ENCODE measurements at regions not wholly inside any gene's neighbourhood (a gene's known extent, or its start where the extent isn't known, plus 50 kb on each side); places are given as distances from the start of the nearest gene placed in this dataset.

DNA sequence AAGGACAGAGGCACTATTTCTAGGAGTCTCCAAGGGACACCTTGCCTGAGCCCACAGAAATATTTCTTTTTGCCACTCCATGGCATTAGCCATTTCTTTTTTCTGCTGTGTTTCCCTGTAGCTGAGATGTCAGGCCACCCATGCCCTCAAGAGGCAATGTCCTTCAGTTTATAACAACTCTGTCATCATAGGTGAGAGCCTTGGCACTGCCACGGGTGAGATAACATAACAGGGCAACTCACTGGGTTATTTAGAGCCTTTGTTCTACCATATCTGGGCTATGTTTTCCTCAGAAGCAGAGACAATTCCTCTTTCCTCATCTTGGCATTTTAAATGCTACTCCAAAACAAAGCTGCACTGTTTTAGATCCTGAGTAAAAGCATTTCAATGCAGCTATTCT, 99.9 kb upstream of the MAOA start:
- no peaks in the 10 kb centered on the region for H3K36me3 ChIP-seq (ENCODE audit: control insufficient read depth, insufficient read depth, low read length)
- H3K27ac ChIP-seq (ENCODE audit: low read length), result no peak overlapping the region
- DNase-seq, result no peak
- no peaks in the 10 kb centered on the region for H3K9me3 ChIP-seq (replicated peaks; ENCODE audit: control insufficient read depth, low read depth, low read length)
- WGBS (ENCODE audit: insufficient coverage), result 50% methylated on average over 1 of the region's 1 CpG
- peaks cover 19% of the 10 kb centered on the region for H3K27me3 ChIP-seq (ENCODE audit: control insufficient read depth, insufficient read depth, low read length)
- no peaks in the 10 kb centered on the region for H3K4me1 ChIP-seq (ENCODE audit: control insufficient read depth, insufficient read depth, low read length)
- H3K4me3 ChIP-seq (ENCODE audit: low read length), result no peak overlapping the region

DNA sequence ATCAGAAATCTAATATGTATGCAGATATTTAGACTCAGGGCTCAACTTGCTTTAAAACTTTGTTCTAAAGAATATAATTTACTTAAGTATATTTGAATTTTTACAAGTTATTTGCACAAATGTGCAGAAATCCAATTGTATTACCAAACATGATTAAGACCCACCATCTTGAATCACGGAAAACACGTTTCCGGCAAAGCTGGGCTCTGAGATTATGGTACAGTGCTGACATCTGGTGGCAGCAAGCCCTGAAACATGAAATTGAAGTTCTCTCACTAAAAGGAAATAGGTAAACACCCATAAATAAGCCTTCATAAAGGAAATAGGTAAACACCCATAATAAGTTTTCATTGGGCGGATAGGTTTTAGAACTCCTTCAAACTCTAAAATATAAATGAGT, 98.3 kb upstream of the MAOA start:
- 20% methylated on average over 3 of the region's 4 CpGs for WGBS (ENCODE audit: insufficient coverage)
- Histone ChIP-seq H3K9me3 (replicated peaks; ENCODE audit: control insufficient read depth, low read depth, low read length) (no peaks in the 10 kb centered on the region), H3K36me3 (ENCODE audit: control insufficient read depth, insufficient read depth, low read length) (no peaks in the 10 kb centered on the region), H3K4me1 (ENCODE audit: control insufficient read depth, insufficient read depth, low read length) (no peaks in the 10 kb centered on the region), H3K27me3 (ENCODE audit: control insufficient read depth, insufficient read depth, low read length) (peaks cover 10% of the 10 kb centered on the region), H3K4me3 (ENCODE audit: low read length) (no peak overlapping the region), H3K27ac (ENCODE audit: low read length) (no peak overlapping the region)
- peak; percentile 65 for DNase-seq

DNA sequence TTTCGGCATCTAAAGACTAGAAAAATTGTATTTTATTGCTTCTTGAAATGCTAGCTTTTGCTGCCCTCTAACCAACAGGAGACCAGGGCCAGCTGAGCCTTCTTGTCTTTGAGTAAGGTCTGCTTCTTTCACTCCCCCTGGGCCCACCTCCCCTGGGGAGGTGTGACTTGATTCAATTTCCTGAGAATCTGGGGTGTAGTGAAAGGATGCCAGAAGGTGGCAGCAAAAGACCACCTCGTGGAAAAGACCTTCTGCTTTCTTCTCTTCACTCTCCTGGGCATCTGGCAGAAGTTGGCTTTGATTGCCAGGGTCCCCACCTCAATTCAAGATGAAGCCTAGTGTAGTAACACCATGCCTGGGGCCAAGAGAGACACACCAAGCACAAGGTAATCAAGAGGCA, 96.5 kb upstream of the MAOA start:
- DNase-seq, result peak; percentile 37
- Histone ChIP-seq H3K9me3 (replicated peaks; ENCODE audit: control insufficient read depth, low read depth, low read length) (no peaks in the 10 kb centered on the region), H3K27me3 (ENCODE audit: control insufficient read depth, insufficient read depth, low read length) (peaks cover 7% of the 10 kb centered on the region), H3K4me3 (ENCODE audit: low read length) (no peak overlapping the region), H3K27ac (ENCODE audit: low read length) (no peak overlapping the region), H3K36me3 (ENCODE audit: control insufficient read depth, insufficient read depth, low read length) (no peaks in the 10 kb centered on the region), H3K4me1 (ENCODE audit: control insufficient read depth, insufficient read depth, low read length) (no peaks in the 10 kb centered on the region)
- no CpG with 5 or more reads among the region's 2 CpGs for WGBS (ENCODE audit: insufficient coverage)

DNA sequence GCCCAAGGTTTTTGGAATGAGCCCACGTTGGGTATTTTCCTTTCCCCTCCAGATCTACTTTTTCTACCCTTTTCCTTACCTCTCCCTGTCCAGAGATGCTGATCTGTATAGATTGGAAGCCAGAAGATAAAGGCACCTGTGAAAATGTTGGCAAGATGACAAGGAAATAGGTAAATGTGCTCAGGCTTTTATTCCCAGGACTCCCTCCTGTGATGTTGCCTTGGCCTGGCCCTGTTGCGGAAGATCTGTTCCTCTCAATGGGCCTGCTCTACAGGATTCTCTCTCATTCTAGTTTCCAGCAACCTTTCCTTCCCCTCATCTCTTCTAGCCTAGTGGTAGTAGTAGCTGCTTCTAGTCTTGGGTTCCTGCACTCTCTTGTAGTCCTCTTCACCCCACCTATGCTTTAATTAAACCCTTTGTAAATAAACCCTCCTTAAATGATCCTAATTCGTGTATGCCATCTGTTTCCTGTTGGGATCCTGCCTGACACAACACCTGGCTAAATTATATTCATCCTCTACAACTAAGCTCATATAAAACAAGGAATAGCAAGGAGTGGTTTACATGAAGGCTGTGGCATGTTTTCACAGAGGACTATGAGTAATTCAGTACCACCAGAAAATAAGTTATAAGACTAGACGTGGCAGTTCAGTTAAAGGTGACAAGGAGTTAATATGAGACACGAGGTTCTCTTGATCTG, 95.7 kb upstream of the MAOA start:
- no peaks in the 10 kb centered on the region for H3K36me3 ChIP-seq (ENCODE audit: control insufficient read depth, insufficient read depth, low read length)
- no peak for DNase-seq
- peaks cover 10% of the 10 kb centered on the region for H3K27me3 ChIP-seq (ENCODE audit: control insufficient read depth, insufficient read depth, low read length)
- H3K4me3 ChIP-seq (ENCODE audit: low read length), result no peak overlapping the region
- WGBS (ENCODE audit: insufficient coverage), result 80% methylated on average over 1 of the region's 5 CpGs
- no peaks in the 10 kb centered on the region for H3K9me3 ChIP-seq (replicated peaks; ENCODE audit: control insufficient read depth, low read depth, low read length)
- H3K27ac ChIP-seq (ENCODE audit: low read length), result no peak overlapping the region
- H3K4me1 ChIP-seq (ENCODE audit: control insufficient read depth, insufficient read depth, low read length), result no peaks in the 10 kb centered on the region

DNA sequence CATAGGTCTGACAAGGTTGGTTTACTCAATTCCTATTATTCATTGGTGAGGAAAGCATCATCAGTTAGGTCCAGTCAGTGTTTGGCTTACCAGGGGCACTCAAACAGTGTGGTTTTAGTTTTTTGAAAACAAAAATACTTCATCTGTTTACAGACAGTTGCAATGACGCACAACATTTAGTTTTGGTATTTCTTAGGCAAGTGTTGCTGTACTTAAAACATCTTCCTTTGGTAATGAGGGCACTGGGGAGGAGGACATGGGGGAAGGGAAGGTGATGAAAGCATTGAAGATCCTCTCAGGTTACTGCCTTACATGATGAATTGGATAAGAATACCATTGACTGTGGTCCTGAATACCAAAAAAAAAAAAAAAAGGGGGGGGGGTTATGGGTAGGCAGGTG, 93.7 kb upstream of the MAOA start:
- no peak overlapping the region for H3K27ac ChIP-seq (ENCODE audit: low read length)
- WGBS (ENCODE audit: insufficient coverage), result no CpG with 5 or more reads among the region's 1 CpG
- H3K36me3 ChIP-seq (ENCODE audit: control insufficient read depth, insufficient read depth, low read length), result no peaks in the 10 kb centered on the region
- H3K27me3 ChIP-seq (ENCODE audit: control insufficient read depth, insufficient read depth, low read length), result peaks cover 6% of the 10 kb centered on the region
- H3K4me3 ChIP-seq (ENCODE audit: low read length), result no peak overlapping the region
- H3K9me3 ChIP-seq (replicated peaks; ENCODE audit: control insufficient read depth, low read depth, low read length), result no peaks in the 10 kb centered on the region
- DNase-seq, result no peak
- H3K4me1 ChIP-seq (ENCODE audit: control insufficient read depth, insufficient read depth, low read length), result no peaks in the 10 kb centered on the region

DNA sequence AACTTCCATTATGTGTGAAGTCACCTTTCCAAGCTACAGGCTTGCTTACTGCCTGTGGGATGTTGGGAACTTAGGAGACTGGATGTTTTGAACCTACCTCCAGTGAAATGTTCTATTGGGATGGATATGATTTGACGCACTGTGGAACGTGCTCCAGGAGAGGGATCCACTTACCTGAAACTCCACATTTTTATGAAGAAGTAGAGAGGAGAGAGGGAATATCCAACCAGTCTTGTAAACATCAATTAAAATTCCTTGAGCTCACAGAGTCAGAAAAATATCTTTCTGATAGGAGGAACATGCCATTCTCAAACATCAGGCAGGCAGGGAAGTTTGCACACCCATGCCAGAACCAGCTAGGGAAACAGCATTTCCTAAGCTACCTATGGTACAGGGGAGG, 91.1 kb upstream of the MAOA start:
- H3K9me3 ChIP-seq (replicated peaks; ENCODE audit: control insufficient read depth, low read depth, low read length), result no peaks in the 10 kb centered on the region
- H3K4me3 ChIP-seq (ENCODE audit: low read length), result no peak overlapping the region
- no peaks in the 10 kb centered on the region for H3K4me1 ChIP-seq (ENCODE audit: control insufficient read depth, insufficient read depth, low read length)
- no peak overlapping the region for H3K27ac ChIP-seq (ENCODE audit: low read length)
- H3K36me3 ChIP-seq (ENCODE audit: control insufficient read depth, insufficient read depth, low read length), result no peaks in the 10 kb centered on the region
- DNase-seq, result no peak
- no CpG with 5 or more reads among the region's 2 CpGs for WGBS (ENCODE audit: insufficient coverage)
- peaks cover 6% of the 10 kb centered on the region for H3K27me3 ChIP-seq (ENCODE audit: control insufficient read depth, insufficient read depth, low read length)

DNA sequence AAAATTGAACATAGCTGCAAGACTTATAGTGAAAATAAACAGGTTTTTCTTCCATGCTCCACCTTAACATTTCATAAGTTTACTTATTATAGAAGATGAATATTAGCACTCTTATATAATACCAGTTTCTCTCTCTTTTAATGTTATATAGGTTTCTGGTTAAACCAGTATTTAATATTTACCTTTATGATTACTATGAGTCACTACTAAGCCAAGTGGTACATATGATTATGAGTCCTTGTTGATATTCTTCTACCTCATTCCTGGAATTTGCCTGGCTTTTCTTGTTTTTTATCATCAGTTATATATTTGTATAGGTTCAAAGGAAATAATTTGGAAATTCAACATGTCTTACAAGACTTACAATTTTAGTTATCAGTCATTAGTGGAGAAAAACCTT, 89.9 kb upstream of the MAOA start:
- DNase-seq, result no peak
- Histone ChIP-seq H3K9me3 (replicated peaks; ENCODE audit: control insufficient read depth, low read depth, low read length) (no peaks in the 10 kb centered on the region), H3K4me3 (ENCODE audit: low read length) (no peak overlapping the region), H3K36me3 (ENCODE audit: control insufficient read depth, insufficient read depth, low read length) (no peaks in the 10 kb centered on the region), H3K4me1 (ENCODE audit: control insufficient read depth, insufficient read depth, low read length) (no peaks in the 10 kb centered on the region), H3K27ac (ENCODE audit: low read length) (no peak overlapping the region), H3K27me3 (ENCODE audit: control insufficient read depth, insufficient read depth, low read length) (peaks cover 6% of the 10 kb centered on the region)

DNA sequence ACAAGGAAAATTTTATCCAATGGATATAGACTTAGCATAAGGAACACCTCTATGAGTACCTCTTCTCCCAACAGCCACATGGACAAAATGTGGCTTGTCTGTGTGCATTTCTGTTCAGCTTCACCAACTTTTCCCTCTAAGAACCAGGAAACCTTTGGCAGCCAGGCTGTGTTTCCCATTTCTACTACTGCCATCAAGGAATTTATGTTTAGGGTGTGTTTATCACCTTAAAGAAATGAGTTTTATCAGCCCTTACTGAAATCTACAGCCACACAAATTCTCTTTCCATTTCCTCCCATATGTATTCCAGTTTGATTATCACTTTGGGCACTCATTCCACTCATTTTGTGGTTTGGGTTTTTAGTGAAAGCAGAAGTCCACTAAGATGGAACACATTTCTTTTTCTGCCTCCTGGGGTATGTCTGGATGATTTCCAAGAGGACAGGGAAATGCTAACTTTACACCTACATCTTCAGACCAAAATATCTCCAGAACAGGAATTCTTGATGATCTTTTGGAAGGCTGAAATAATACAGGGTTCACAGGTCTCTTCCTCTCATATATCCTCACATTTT, 82.6 kb upstream of the MAOA start:
- no peaks in the 10 kb centered on the region for H3K36me3 ChIP-seq (ENCODE audit: control insufficient read depth, insufficient read depth, low read length)

DNA sequence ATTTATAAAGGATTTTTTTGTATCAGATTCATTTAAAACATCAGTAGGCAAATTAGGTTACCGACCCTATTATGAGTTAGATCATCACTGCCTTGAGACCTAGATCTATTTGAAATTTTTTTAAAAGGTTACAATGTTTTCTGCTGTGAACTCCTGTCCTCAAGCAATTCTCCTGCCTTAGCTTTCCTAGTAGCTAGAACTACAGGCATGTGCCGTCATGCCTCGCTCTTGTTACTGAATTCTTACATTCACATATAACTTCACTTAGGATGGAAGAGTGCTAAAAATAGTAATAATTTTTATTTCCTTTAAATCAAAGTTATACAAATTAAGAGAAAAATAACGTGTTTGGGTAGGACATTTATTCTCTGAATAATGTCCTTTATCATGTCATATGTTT, 75.5 kb upstream of the MAOA start:
- Histone ChIP-seq H3K27me3 (ENCODE audit: control insufficient read depth, insufficient read depth, low read length) (peaks cover 6% of the 10 kb centered on the region), H3K27ac (ENCODE audit: low read length) (no peak overlapping the region), H3K9me3 (replicated peaks; ENCODE audit: control insufficient read depth, low read depth, low read length) (no peaks in the 10 kb centered on the region), H3K4me1 (ENCODE audit: control insufficient read depth, insufficient read depth, low read length) (no peaks in the 10 kb centered on the region), H3K36me3 (ENCODE audit: control insufficient read depth, insufficient read depth, low read length) (no peaks in the 10 kb centered on the region), H3K4me3 (ENCODE audit: low read length) (no peak overlapping the region)
- no peak for DNase-seq
- WGBS (ENCODE audit: insufficient coverage), result no CpG with 5 or more reads among the region's 4 CpGs

More for the DNA sequence above, 82.6 kb upstream of the MAOA start:
- H3K9me3 ChIP-seq (replicated peaks; ENCODE audit: control insufficient read depth, low read depth, low read length), result no peaks in the 10 kb centered on the region
- no peaks in the 10 kb centered on the region for H3K4me1 ChIP-seq (ENCODE audit: control insufficient read depth, insufficient read depth, low read length)
- no peak overlapping the region for H3K4me3 ChIP-seq (ENCODE audit: low read length)
- no peaks in the 10 kb centered on the region for H3K27me3 ChIP-seq (ENCODE audit: control insufficient read depth, insufficient read depth, low read length)
- H3K27ac ChIP-seq (ENCODE audit: low read length), result no peak overlapping the region
- no peak for DNase-seq

DNA sequence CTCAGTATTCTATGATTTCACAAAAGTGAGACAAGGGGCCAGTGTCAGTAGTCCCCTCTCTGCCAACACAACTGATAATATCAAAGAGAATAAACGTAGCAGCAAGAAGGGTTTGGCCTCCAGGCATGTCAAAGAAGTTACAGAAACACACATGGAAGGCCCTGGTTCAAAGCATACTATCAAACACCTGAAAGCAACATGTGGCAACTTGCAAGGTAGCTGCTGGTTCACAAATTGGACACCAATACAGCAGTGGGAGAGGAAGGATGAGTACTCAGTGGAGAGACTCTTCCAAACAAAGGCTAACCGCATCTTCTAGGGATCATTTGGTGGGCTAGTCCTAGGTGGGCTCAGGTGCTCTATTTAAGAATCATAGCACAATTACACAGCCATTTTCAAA, 74.9 kb upstream of the MAOA start:
- Histone ChIP-seq H3K27ac (ENCODE audit: low read length) (no peak overlapping the region), H3K36me3 (ENCODE audit: control insufficient read depth, insufficient read depth, low read length) (no peaks in the 10 kb centered on the region), H3K27me3 (ENCODE audit: control insufficient read depth, insufficient read depth, low read length) (peaks cover 7% of the 10 kb centered on the region), H3K4me1 (ENCODE audit: control insufficient read depth, insufficient read depth, low read length) (no peaks in the 10 kb centered on the region), H3K9me3 (replicated peaks; ENCODE audit: control insufficient read depth, low read depth, low read length) (no peaks in the 10 kb centered on the region), H3K4me3 (ENCODE audit: low read length) (no peak overlapping the region)
- no peak for DNase-seq
- WGBS (ENCODE audit: insufficient coverage), result no CpG with 5 or more reads among the region's 2 CpGs
